GM19239 (cell line): ENCODE measurements at regions not wholly inside any gene's neighbourhood (a gene's known extent, or its start where the extent isn't known, plus 50 kb on each side); places are given as distances from the start of the nearest gene placed in this dataset.
A peak's percentile ranks its signal among the peaks of the same experiment; 100 is the strongest.

ENCODE experiments used
- DNase-seq: peaks from one replicate; pipeline ENCODE4 v3.0.0; 2011; ENCODE audit warnings: low spot score; ENCODE audit not compliant: insufficient read length
- FAIRE-seq: peaks from 2 replicates; lab custom pipeline; 2011; peaks lifted over from hg19 to GRCh38; lab: Jason Lieb, UNC

DNA sequence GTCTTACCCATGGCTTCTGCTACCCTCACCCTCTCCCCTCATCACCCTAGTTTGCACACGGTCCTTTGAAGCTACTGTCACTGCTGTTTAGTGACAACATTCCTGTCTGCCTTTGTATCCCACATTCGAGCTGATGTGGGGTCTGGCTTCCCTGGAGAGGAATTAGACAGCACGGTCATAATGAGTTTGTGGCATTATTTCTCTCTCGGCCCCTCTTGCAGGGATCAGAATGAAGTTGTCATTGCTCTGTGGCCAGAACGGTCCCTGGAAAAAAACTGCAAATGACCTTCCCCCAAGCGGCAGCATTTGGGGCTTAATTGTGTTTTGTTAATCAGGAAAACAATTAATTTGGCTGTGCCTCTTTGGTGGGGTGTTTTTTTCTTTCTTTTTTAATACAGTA is 317.2 kb upstream of the PODXL start:
- FAIRE-seq (no peak), DNase-seq (no peak)

GRCh38 chr7:131869986-131870385 is 313.6 kb upstream of the PODXL start:
- DNase-seq (no peak), FAIRE-seq (no peak)

- FAIRE-seq: no peak
- no peak for DNase-seq
These were observed 312.9 kb upstream of the PODXL start for GRCh38 chr7:131869169-131869844.

- DNase-seq (no peak), FAIRE-seq (no peak)
These were observed 311.0 kb upstream of the PODXL start for GRCh38 chr7:131867461-131867860.

DNA sequence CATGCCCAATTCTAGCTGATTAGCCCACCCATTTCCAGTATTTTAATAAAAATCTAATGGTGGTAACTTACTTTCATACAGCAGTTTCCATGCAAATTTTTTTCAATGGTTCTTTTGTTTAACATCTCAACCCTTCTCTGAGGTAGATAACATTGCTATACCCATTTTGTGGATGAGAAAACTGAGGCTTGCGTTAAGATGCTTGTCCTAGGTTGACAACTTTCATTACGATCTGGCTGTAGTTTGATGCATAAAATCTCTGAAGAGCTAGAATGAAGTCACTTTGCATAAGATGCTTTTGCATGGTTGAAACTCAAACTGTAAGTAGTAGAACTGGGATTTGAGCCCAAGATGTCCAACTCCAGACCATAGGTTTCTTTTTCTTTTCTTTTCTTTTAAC is 309.5 kb upstream of the PODXL start:
- no peak for FAIRE-seq

GRCh38 chr7:131861620-131862346 is 305.4 kb upstream of the PODXL start:
- no peak for DNase-seq

More for the DNA sequence above, 309.5 kb upstream of the PODXL start:
- DNase-seq: no peak

DNA sequence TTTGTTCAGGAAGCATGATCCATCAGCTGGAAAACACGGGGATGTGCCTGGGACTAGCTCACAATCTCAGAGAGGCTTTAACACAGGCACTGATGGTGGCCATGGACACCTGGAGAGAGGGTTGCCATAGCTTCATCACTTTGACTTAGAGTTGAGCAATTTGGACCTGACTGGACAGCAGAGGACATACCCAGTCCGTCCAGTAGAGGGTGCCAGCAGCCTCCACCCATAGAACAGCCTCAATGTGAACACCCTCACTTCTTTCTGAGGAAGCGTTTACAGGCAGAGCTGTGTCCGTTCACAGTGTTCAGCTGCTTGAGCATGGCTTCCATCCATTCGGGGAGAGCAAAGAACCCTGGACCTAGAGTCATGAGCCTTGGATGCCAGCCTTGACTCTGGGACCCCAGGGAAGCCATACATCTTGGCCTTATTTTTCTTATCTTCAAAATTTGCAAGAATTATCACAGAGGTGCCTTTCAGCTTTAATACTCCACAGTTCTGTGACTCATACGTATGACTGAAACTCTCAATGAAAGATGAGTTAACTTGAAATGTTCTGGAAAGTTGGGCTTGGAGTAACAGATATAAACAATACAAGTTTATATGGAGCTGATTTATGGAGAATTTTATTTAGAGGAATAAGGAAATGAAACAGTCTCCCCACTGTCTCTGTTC is 302.9 kb upstream of the PODXL start:
- peak; percentile 67 for FAIRE-seq

More at GRCh38 chr7:131861620-131862346, 305.4 kb upstream of the PODXL start:
- FAIRE-seq: no peak

GRCh38 chr7:131858611-131859010 is 302.2 kb upstream of the PODXL start:
- FAIRE-seq (no peak), DNase-seq (no peak)

More for the DNA sequence above, 302.9 kb upstream of the PODXL start:
- DNase-seq: peak; percentile 54

DNA sequence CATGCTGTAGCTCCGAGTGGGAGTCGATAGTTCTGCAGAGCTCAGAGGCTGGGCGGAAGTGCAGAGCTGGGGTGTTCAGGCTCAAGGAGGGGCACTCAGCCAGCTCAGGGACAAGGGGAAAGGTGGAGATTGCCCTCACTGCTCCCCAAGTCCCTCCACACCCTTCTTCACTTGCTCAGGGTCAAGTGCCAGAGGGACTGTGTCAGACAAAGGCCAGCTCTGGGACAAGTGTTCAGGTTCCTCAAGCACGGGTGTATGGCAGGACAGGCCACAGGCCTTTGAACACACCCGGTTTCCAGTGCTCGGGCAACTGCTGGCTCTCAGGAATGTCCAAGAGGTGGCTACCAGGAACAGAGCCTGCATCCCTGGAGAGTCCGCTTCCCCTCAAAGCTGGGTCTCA is 293.0 kb upstream of the PODXL start:
- no peak for FAIRE-seq
- no peak for DNase-seq

DNA sequence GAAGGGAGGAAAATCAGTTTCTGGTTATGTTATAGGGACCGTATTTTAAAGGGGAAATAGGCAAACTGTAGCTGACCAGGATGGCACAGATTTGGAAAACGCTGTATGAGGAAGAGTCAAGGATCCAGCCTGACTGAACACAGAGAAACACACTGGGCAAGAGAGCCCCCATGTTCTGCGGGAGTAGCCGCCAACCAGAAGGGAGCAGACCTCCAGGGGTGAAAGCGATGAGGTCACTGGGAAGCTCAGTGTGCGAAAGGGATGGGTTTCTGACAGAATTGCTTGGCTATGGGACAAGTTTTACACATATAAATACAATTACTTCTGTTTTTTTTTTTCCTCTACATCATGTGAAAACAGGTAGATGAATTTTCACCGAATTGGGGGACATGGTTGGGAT is 291.6 kb upstream of the PODXL start:
- FAIRE-seq (no peak), DNase-seq (no peak)

GRCh38 chr7:131845573-131846314 is 289.3 kb upstream of the PODXL start:
- DNase-seq: no peak
- FAIRE-seq: no peak

DNA sequence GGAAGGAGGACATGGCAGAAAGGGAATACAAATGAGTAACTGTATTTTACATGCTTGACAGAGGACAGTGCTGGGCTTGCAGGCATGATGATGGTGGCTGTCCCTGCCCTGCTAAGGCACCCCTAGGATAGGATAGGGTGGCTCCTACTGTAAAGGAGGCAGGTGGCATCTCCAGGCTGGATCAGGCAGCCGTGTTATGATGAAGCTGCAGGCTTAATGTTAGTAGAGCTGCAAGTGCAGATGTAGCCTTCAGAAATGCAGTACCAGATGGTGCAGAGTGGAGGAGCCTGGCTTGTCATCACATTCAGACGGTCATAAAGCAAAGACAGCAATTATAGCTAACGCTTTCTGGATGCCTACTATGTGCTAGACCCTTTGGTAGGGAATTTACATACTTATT is 287.9 kb upstream of the PODXL start:
- DNase-seq: no peak
- no peak for FAIRE-seq

GRCh38 chr7:131843898-131844331 is 287.5 kb upstream of the PODXL start:
- DNase-seq (no peak), FAIRE-seq (no peak)

DNA sequence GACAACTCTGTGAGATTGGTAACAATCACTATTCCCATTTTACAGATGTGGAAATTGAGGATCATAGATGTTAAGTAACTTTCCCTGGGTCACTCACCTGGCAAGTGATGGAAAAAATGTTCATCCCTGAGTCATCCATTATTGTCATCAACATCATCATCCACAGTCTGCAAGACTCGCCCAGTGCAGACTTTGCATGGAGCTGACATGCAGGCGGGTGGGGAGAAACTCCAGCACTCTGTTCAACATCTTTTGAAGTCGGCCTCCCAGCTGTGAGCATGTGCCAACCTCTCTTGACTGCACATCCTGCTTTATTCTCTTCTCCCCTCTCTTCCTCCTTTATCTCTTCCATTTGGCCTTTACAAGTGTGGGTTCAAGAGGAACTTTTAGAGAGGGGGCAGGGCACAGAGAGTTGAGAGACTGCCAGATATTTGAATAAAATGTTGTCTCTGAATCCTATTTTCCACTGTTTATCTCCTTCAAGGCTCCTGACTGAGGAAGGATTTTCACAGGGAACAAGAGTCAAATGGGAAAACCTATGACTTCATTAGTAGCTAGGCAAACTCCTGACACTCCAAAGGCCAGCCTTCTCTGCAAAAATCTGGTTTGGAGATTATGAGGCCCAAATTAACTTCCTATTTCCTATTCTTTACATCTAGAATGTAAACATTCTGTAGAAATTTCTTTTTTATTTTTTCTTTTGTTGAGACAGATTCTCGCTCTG is 283.7 kb upstream of the PODXL start:
- FAIRE-seq (no peak), DNase-seq (no peak)

GRCh38 chr7:131836733-131837132 is 280.3 kb upstream of the PODXL start:
- FAIRE-seq: no peak

DNA sequence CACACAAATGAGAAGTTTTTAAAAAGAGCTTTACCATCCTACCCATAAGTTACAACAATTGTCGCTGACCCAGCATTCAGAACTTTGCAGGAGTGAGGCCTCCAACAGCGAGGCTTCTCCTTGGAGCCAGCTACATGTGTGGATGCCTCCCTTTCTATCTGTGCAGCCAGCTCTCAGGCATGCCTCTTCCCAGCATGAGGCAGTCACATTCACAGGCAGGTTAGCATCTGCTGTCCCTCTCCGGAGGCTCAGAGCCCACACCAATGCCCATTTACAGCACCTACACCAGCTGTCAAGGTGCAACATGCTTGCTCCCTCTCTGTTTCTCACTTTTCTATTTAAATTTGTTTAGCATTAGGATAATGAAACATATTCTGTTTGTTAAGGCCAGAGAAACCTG is 278.7 kb upstream of the PODXL start:
- no peak for DNase-seq
- no peak for FAIRE-seq

More at GRCh38 chr7:131836733-131837132, 280.3 kb upstream of the PODXL start:
- no peak for DNase-seq

DNA sequence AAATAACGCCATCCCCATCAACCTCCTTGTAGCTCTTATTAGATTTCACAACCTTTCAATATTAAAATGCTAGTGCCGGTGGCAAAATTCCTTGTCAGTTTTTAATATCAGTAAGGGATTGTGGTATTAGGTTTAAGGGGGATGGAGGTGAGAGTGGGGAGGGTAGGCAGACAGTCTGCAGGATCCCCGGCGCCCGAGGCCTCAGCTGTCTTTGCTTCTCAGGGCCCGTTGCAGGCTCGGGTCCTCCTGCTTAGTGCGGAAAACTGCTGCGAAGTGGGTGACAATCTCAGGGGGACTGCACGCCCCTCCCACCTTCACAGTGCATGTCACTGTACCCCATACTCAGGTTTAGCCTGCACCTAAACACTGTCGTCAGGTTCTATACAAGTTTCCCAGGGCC is 274.3 kb upstream of the PODXL start:
- FAIRE-seq: no peak
- DNase-seq: no peak

DNA sequence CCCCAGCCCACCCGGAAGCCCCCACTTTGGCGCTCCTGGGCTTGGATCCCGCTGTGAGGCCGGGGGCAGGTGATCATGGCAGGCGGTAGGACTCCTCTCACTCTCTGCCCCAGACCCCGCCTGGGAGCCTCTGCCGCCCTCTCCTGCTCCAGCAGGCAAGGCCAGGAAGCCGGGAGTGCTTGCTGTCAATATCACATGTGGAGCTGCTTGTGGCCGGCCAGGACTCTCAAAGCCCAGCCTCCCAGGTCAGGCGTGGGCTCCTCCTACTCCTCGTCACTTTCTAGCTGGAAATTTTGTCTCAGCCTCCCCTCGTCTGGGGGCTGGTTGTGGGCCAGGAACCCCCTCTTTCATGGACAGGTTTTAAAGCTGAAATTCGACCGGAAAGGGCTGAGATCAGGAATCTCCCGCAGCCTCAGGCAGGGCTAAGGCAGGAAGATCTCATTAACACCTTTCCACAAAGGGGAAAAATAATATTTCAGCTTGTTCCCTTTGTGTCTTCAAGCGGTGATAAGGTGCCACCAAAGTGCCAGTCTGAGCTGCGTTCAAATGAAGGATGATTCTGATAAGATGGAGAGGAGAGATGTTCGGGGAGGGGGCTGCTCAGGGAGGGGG is 273.6 kb upstream of the PODXL start:
- no peak for FAIRE-seq
- no peak for DNase-seq

DNA sequence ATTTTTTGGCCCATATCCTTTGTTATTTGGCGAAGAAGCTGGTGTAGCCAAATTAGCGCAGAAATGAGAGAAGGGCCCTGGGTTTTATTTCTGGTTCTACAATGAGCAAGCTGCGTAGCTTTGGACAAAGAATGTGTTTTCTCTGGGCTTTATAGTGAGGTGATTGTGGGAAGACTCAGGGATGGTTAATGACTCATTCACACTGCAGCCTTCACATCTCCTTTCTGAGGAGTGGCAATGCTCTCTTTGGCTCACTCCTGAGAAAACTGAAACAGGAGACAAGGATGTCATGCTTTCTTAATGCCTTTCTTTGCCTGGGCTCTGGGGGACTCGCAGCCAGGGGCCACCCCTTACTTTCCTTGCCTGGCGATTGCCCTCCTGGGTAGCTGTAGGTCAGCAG is 271.0 kb upstream of the PODXL start:
- no peak for DNase-seq
- no peak for FAIRE-seq
